ENCODE measurements at regions not wholly inside any gene's neighbourhood (a gene's known extent, or its start where the extent isn't known, plus 50 kb on each side); places are given as distances from the start of the nearest gene placed in this dataset.

DNA sequence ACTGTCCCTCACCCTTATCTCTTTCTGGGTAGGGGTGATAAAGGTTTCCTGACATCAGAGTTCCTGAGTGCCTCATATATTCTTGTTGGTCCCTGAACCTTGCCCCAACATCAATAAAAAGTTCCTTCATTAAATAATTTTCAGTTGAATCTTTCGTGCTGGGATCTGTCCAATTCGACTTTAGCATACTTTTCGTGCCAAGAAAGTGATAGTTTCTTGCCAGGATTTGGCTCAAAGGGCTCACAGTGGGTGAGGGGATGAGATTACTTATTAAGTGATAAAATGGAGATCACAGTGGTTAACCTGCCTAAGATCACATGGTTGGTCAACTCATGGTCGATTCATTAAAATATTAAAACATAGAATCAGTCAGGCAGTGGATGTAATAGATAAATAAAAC is 93.8 kb upstream of the SLC8A1 start:
- Histone ChIP-seq H3K27ac (ENCODE audit: low read depth in 1 of 2, low read length in 2 of 2) (no peak overlapping the region), H3K4me1 (ENCODE audit: control insufficient read depth in 4 of 4, insufficient read depth in 4 of 4, low read length in 3 of 4) (no peaks in the 10 kb centered on the region), H3K4me3 (ENCODE audit: low read depth in 1 of 3, low read length in 3 of 3) (no peak overlapping the region), H3K36me3 (ENCODE audit: control insufficient read depth in 4 of 4, insufficient read depth in 3 of 4, low read depth in 1 of 4, low read length in 3 of 4) (no peaks in the 10 kb centered on the region), H3K9me3 (ENCODE audit: control insufficient read depth in 4 of 4, low read length in 3 of 4) (no peaks in the 10 kb centered on the region), H3K9ac (ENCODE audit: low read depth in 1 of 2, low read length in 2 of 2) (no peak overlapping the region), H3K27me3 (ENCODE audit: control insufficient read depth in 4 of 4, insufficient read depth in 4 of 4, low read length in 3 of 4) (no peaks in the 10 kb centered on the region)
- TF ChIP-seq HNF4A (conservative IDR thresholded peaks at IDR 0.05) (no peak), RXRA (IDR thresholded peaks at IDR 0.05) (no peak), SP1 (IDR thresholded peaks at IDR 0.05) (no peak), FOXA2 (IDR thresholded peaks at IDR 0.05) (no peak), HNF4G (IDR thresholded peaks at IDR 0.05) (no peak), YY1 (IDR thresholded peaks at IDR 0.05) (no peak), NR2F2 (IDR thresholded peaks at IDR 0.05) (no peak), RAD21 (IDR thresholded peaks at IDR 0.05) (no peak), JUND (IDR thresholded peaks at IDR 0.05) (no peak), FOXA1 (IDR thresholded peaks at IDR 0.05) (no peak)
- TF ChIP-seq, protein P1, sequence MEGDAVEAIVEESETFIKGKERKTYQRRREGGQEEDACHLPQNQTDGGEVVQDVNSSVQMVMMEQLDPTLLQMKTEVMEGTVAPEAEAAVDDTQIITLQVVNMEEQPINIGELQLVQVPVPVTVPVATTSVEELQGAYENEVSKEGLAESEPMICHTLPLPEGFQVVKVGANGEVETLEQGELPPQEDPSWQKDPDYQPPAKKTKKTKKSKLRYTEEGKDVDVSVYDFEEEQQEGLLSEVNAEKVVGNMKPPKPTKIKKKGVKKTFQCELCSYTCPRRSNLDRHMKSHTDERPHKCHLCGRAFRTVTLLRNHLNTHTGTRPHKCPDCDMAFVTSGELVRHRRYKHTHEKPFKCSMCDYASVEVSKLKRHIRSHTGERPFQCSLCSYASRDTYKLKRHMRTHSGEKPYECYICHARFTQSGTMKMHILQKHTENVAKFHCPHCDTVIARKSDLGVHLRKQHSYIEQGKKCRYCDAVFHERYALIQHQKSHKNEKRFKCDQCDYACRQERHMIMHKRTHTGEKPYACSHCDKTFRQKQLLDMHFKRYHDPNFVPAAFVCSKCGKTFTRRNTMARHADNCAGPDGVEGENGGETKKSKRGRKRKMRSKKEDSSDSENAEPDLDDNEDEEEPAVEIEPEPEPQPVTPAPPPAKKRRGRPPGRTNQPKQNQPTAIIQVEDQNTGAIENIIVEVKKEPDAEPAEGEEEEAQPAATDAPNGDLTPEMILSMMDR (IDR thresholded peaks at IDR 0.05; ENCODE audit: low read depth, low read length, missing input control), result no peak
- TF ChIP-seq, protein P2, sequence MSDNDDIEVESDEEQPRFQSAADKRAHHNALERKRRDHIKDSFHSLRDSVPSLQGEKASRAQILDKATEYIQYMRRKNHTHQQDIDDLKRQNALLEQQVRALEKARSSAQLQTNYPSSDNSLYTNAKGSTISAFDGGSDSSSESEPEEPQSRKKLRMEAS (IDR thresholded peaks at IDR 0.05), result no peak
- TF ChIP-seq, protein P3, sequence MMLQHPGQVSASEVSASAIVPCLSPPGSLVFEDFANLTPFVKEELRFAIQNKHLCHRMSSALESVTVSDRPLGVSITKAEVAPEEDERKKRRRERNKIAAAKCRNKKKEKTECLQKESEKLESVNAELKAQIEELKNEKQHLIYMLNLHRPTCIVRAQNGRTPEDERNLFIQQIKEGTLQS (IDR thresholded peaks at IDR 0.05), result no peak
- TF ChIP-seq, protein P4, sequence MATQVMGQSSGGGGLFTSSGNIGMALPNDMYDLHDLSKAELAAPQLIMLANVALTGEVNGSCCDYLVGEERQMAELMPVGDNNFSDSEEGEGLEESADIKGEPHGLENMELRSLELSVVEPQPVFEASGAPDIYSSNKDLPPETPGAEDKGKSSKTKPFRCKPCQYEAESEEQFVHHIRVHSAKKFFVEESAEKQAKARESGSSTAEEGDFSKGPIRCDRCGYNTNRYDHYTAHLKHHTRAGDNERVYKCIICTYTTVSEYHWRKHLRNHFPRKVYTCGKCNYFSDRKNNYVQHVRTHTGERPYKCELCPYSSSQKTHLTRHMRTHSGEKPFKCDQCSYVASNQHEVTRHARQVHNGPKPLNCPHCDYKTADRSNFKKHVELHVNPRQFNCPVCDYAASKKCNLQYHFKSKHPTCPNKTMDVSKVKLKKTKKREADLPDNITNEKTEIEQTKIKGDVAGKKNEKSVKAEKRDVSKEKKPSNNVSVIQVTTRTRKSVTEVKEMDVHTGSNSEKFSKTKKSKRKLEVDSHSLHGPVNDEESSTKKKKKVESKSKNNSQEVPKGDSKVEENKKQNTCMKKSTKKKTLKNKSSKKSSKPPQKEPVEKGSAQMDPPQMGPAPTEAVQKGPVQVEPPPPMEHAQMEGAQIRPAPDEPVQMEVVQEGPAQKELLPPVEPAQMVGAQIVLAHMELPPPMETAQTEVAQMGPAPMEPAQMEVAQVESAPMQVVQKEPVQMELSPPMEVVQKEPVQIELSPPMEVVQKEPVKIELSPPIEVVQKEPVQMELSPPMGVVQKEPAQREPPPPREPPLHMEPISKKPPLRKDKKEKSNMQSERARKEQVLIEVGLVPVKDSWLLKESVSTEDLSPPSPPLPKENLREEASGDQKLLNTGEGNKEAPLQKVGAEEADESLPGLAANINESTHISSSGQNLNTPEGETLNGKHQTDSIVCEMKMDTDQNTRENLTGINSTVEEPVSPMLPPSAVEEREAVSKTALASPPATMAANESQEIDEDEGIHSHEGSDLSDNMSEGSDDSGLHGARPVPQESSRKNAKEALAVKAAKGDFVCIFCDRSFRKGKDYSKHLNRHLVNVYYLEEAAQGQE (IDR thresholded peaks at IDR 0.05), result no peak
- WGBS, result 60% methylated on average over 4 of the region's 4 CpGs
- DNase-seq (ENCODE audit: low spot score), result no peak

DNA sequence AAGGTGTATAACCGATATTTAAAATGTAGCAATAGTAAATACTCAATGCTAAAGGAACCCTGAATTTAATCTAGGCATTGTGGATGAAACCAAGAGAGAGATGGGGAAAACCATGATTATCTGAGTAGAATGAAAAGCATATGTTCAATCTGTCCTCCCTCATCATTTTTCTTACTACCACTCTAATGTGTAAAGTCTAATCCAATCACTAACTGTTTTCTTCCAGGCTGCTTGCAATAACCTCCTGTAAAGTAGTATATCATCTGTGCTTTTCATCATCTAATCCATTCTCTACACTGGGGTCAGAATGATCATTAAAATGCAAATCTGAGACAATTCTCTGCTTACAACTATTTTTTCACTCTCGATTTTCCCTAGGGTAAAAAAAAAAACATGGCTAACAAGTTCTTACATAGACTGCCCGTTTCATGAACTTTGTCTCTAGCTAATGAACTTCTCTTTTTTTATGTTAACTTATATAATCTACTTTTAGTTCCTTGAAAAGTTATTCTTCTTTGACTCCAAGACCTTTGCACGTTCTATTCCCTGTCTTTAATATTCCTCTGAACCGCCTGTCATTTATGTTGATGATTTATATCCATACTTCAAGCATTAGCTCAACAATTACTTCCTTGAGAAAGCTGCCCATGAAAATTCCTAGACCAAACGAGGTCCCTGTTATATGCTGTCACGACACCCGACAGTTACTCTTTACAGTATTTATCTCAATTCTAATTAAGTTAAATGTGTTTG is 94.7 kb upstream of the SLC8A1 start:
- Histone ChIP-seq H3K9me3 (ENCODE audit: control insufficient read depth in 4 of 4, low read length in 3 of 4) (no peaks in the 10 kb centered on the region), H3K36me3 (ENCODE audit: control insufficient read depth in 4 of 4, insufficient read depth in 3 of 4, low read depth in 1 of 4, low read length in 3 of 4) (no peaks in the 10 kb centered on the region), H3K9ac (ENCODE audit: low read depth in 1 of 2, low read length in 2 of 2) (no peak overlapping the region), H3K27ac (ENCODE audit: low read depth in 1 of 2, low read length in 2 of 2) (no peak overlapping the region), H3K27me3 (ENCODE audit: control insufficient read depth in 4 of 4, insufficient read depth in 4 of 4, low read length in 3 of 4) (no peaks in the 10 kb centered on the region), H3K4me1 (ENCODE audit: control insufficient read depth in 4 of 4, insufficient read depth in 4 of 4, low read length in 3 of 4) (no peaks in the 10 kb centered on the region), H3K4me3 (ENCODE audit: low read depth in 1 of 3, low read length in 3 of 3) (no peak overlapping the region)
- DNase-seq (ENCODE audit: low spot score), result no peak
- 67% methylated on average over 8 of the region's 8 CpGs for WGBS
- TF ChIP-seq HNF4A (conservative IDR thresholded peaks at IDR 0.05) (no peak), RAD21 (IDR thresholded peaks at IDR 0.05) (no peak), JUND (IDR thresholded peaks at IDR 0.05) (no peak), FOXA1 (IDR thresholded peaks at IDR 0.05) (no peak), EGR1 (IDR thresholded peaks at IDR 0.05; ENCODE audit: low read depth in 2 of 2) (no peak), RXRA (IDR thresholded peaks at IDR 0.05) (no peak), GABPA (IDR thresholded peaks at IDR 0.05 in 1 of 2, conservative IDR thresholded peaks at IDR 0.05 in 1 of 2) (no peak), YY1 (IDR thresholded peaks at IDR 0.05) (no peak), SP1 (IDR thresholded peaks at IDR 0.05) (no peak), NR2F2 (IDR thresholded peaks at IDR 0.05) (no peak), FOXA2 (IDR thresholded peaks at IDR 0.05) (no peak)
- TF ChIP-seq, protein P4 (IDR thresholded peaks at IDR 0.05), result no peak
- TF ChIP-seq, protein P5, sequence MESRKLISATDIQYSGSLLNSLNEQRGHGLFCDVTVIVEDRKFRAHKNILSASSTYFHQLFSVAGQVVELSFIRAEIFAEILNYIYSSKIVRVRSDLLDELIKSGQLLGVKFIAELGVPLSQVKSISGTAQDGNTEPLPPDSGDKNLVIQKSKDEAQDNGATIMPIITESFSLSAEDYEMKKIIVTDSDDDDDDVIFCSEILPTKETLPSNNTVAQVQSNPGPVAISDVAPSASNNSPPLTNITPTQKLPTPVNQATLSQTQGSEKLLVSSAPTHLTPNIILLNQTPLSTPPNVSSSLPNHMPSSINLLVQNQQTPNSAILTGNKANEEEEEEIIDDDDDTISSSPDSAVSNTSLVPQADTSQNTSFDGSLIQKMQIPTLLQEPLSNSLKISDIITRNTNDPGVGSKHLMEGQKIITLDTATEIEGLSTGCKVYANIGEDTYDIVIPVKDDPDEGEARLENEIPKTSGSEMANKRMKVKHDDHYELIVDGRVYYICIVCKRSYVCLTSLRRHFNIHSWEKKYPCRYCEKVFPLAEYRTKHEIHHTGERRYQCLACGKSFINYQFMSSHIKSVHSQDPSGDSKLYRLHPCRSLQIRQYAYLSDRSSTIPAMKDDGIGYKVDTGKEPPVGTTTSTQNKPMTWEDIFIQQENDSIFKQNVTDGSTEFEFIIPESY (IDR thresholded peaks at IDR 0.05), result no peak
- TF ChIP-seq, protein P2 (IDR thresholded peaks at IDR 0.05), result no peak
- TF ChIP-seq, protein P3 (IDR thresholded peaks at IDR 0.05), result no peak
